Urothelium cell line (cell line): ENCODE measurements at regions not wholly inside any gene's neighbourhood (a gene's known extent, or its start where the extent isn't known, plus 50 kb on each side); places are given as distances from the start of the nearest gene placed in this dataset.

Source experiments
- DNase-seq: peaks from one replicate; pipeline ENCODE4 v3.0.0; 2011; ENCODE audit warnings: low spot score, mixed read lengths
- FAIRE-seq: peaks from 2 replicates; lab custom pipeline; 2011; peaks lifted over from hg19 to GRCh38; lab: Jason Lieb, UNC

DNA sequence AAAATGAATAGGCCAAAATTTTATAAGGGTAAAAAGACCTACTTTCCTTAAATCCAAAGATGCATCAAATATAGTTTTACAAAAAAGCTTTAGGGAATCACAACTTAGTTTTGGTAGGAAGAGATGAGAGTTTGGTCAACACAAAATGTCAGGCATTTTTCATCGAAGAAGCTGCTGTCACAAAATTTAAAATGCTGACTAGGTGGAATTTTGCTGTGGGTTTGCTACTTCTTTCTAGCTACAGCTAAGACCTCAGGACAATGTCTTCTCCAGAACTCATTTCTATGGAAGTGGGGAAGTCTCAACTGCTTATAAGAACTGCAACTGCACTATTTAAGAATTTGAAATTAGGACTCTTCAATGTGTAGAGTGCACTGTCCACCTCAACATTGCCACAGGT, 351.1 kb downstream of the HAO1 start:
- no peak for FAIRE-seq
- no peak for DNase-seq

DNA sequence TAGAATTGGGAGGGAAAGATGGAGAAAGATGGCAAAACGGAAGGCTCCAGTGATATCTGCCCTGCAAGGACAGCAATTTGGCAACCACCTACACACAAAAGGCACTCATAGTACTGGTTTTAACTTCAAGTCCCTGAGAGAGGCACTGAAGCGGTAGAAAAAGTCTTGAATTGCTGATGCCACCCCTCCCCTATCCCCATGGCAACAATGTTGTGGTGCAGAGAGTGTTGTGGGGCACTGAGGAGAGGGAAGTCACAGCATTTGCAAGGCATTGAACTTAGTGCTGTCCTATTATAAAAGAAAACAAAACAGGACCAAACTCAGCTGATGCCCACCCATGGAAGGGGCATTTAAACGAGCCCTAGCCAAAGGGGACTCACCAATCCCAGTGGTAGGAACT, 343.7 kb downstream of the HAO1 start:
- peak; percentile 17 for FAIRE-seq
- no peak for DNase-seq

DNA sequence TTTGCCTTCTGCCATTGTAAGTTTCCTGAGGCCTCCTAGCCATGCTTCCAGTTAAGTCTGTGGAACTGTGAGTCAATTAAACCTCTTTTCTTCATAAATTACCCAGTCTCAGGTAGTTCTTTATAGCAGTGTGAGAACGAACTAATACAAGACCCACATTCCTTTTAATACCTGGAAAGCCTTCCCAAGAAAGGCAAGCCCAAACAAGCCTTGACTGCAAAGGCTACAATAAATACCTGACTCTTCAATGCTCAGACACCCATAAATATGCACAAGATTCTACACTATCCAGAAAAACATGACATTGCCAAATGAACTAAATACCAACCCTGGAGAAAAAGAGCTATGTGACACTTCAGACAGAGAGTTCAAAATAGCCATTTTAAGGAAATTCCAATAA, 338.8 kb downstream of the HAO1 start:
- DNase-seq, result no peak
- no peak for FAIRE-seq

DNA sequence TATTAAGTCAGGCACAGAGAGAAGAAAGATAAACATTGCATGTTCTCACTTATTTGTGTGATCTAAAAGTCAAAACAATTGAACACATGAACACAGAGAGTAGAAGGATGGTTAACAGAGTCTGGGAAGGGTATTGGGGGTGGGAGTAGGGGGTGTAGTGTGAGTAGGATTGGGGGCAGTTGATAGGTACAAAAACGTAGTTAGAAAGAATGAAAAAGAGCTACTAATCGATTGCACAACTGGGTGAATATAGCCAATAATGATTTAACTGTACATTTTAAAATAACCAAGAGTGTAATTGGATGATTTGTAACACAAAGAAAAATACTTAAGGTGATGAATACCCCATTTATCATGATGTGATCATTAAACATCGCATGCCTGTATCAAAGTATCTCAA, 333.3 kb downstream of the HAO1 start:
- no peak for DNase-seq
- no peak for FAIRE-seq

DNA sequence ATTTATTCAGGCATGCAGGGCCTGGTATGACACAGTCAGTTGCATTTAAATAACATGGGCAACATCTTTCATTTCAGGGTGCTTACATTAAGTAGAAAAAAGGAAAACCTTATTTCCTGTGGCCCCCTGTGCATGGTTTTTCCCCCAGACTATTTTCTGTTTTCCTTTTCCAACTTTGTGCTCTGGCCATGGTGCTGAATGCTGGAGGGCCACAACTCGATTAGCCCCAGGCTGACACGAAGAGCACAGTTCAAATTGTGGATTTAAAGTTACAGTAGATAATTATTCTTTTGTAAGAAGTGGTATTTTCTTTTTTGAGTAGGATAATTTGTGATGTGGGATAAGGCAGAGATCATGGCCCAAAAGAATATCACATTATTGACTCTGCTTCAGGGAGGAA, 332.0 kb downstream of the HAO1 start:
- FAIRE-seq (no peak), DNase-seq (peak; percentile 8)

DNA sequence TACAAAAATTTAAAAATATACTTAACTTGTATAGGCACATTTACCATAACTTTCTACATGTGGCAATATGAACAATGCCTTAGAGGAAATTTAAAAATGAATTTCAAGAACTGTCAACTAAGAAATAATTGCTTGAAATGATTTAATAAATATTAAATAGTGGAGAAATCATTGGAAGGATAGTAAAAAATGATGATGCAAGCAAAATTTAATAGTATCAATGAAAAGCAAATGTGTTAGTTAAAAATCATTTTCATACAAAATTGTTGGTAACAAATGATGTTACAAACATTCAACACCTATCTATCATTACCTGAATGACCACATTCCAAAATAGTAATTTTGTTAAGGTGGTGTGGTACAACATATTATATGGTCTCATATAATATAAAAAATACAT, 331.0 kb downstream of the HAO1 start:
- FAIRE-seq (no peak), DNase-seq (no peak)

DNA sequence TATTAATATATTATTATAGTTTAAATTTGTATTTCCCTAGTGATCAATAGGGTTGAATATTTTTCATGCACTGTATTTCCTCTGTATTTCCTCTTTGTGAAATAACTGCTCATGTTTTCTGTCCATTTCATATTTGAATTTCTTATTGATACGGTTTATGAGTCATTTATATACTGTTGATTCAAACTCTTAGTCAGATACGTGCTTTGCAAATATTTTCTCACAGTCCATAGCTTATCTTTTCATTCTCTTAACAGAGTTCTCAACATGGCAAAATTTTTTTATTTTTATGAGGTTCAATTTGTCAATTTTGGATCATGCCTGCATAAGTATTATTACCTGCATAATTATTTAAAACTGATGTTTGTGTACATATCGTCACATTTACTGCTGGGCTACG, 329.6 kb downstream of the HAO1 start:
- FAIRE-seq, result no peak

DNA sequence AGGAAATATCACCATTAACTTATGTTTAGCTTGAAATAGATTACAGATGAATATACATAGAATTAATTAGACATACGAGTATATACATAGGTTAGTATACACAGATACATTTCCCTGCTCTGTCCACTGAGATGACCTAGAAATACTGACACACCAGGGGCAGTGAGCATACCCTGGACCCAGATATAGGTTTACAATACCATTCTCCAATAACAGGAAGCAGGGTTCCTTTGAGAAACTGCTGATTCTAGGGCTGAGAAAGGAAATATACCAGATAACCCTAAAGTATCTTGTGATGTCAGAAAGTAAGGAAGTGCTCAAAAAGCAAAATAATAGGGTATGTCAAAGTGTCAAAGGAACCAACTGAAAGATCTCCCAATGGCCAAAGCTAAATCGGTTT, 322.5 kb downstream of the HAO1 start:
- FAIRE-seq (no peak), DNase-seq (no peak)

More for the DNA sequence above, 329.6 kb downstream of the HAO1 start:
- DNase-seq, result no peak

DNA sequence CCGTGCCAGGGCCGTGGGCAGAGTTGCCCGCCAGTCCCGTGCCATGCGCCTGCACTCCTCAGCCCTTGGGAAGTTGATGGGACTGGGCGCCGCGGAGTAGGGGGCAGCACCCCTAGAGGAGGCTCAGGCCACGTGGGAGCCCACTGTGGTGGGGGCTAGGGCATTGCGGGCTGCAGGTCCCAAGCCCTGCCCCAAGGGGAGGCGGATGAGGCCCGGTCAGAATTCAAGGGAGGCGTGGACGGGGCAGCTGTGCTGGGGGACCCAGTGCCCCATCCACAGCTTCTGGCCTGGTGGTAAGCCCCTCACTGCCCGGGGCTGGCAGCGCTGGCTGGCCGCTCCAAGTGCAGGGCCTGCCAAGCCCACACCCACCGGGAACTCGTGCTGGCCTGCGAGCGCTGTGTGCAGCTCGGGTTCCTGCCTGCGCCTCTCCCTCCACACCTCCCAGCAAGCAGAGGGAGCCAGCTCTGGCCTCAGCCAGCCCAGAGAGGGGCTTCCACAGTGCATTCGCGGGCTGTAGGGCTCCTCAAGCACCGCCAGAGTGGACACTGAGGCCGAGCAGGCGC, 317.8 kb downstream of the HAO1 start:
- no peak for FAIRE-seq
- no peak for DNase-seq

DNA sequence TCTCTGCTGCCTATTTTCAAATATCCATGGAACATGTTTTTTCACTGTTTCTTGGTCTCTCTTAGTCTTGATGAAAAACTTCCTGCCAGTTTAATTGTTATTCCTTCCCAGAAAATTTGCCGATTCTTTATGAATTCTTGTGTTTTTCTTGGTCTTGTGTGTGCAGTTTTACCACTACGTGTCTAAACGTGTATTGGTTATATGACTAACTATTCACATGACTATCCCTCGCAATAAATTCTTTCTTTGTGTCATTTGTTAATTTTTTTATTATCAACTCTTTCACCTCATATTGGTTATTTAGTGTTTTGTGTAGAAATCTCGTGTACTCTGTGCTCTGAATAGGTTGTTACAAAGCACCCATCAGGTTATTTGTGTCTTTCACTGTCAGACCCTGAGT, 315.4 kb downstream of the HAO1 start:
- no peak for DNase-seq

DNA sequence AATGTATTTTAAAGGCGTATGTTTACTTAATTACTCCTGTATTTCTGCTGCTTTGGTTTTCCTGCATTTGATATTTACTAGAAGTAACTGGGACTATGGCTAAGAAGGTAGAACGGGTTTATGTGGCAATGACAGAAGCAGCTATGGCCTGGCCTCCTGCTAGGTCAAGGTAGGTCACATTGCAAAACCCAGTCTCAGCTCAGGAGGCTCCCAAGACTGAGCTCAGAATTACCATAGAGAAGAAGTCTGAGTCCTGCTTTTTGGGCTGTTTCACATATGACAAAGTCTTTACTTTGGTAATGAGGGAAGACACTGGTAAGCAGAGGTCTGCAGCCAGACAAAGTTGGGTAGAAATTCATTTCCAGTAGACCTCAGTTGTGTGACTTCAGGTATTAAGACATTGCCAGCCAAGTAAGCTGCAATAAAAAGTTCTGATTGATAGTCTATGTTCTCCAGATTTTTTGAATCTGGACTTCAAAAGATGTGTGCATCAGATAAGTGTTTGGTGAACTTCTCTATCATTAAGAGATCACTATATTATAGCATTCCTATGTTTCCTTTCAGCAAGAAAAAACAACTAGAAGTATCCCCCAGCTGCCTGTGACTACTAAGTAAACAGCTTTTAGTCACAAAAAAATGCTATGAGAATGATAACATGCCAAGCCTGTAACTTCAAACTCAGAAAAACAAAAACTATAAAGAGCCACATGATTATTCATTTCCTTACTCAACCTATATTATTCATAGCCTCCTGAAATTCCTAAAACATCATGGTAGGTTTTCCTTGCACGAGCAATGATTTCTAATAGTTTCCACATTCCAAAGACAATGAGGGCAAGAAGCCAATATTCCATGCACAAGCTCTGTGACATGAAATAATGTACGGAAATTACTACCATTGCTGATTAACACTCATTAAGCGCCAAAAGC, 312.3 kb downstream of the HAO1 start:
- no peak for FAIRE-seq
- no peak for DNase-seq

More for the DNA sequence above, 315.4 kb downstream of the HAO1 start:
- no peak for FAIRE-seq

DNA sequence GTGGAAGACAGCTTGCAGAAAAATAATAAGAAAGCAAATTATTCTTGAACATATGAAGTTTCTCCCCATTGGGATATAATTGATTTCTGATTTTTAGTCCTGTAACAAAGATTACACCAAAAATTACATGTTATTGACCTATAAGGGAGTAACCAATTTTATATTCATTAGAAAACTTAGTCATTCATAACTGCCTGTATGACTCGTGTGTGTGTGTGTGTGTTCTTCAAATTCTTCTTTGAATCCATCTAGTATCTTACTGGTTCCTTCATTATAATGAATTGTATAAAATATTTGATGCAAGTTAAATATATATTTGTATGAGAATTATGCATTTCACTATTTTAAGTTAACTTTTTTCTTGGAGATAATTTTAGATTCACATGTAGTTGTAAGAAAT, 310.4 kb downstream of the HAO1 start:
- FAIRE-seq, result no peak

DNA sequence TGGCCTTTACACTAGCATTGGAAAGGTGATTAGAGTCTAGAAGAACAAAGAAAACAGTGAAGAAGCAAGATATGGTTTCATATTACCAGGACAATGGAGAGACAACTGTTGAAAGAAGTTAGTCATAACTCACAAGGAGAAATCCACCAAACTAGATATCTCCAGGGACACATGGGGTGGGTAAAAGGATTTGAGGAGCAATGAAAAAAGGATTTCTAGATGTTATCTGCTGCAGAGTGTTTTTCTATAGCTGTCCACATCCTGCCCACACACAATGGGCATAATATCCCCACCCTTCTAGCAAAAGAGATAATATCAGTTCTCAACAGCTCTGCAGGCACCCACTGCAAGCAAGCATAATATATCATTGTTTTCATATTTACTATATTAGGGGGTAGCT, 303.1 kb downstream of the HAO1 start:
- FAIRE-seq, result no peak

More for the DNA sequence above, 310.4 kb downstream of the HAO1 start:
- no peak for DNase-seq

DNA sequence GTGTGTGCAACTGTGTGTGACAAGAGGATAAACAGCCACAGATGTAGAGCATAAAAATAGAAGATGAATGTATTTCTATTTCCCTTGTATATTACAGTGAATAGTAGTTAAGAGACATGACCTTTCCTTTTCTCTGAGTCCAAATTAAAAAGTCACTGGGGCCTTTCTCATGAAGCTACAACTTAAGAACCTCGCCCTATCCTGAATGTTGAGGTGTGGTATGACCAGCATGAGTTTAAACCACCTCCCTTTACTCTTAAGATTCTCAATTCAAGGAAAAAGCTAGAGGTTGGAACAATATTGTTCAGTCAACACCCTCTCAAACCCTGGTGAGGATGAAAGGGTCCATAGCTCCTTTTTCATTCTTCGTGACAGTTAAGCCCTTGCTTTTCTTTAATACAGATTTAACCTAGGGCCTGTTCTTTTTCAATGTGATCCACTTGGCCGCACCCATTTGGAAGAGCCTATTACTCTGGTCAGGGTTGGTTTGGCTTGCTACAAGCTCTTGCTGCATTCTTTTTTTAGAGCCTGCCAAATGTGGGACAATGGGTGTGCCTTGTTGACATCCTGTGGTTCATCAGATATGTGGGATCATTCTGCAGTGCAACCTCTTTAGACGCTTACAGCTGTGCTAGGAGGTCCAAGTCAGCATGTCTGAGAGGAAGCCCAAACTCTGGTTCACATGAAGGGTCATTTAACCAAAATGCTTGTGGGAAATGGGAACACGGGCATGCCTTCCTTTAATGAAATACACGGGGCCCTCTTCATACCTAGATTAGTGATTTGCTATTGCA, 290.0 kb downstream of the HAO1 start:
- FAIRE-seq (no peak), DNase-seq (peak; percentile 14)

More for the DNA sequence above, 303.1 kb downstream of the HAO1 start:
- peak; percentile 6 for DNase-seq

DNA sequence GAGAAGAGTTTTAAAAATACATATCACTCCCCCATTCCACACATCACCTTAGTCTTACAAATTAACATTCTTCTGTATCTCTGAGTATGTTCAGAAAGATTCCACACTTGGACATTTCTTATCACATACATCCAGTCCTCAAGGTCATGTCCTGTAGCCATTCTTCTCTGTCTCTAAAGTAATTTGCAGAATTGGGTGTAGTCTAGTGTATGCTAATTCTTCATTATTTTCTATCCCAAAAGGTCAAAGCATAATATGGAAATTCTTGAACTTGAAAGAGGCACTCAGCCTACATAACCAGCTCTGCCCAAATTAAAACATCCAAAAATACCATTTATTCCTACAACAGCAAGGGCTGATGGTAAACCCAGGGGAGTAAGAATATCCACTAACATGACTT, 286.0 kb downstream of the HAO1 start:
- FAIRE-seq, result no peak

DNA sequence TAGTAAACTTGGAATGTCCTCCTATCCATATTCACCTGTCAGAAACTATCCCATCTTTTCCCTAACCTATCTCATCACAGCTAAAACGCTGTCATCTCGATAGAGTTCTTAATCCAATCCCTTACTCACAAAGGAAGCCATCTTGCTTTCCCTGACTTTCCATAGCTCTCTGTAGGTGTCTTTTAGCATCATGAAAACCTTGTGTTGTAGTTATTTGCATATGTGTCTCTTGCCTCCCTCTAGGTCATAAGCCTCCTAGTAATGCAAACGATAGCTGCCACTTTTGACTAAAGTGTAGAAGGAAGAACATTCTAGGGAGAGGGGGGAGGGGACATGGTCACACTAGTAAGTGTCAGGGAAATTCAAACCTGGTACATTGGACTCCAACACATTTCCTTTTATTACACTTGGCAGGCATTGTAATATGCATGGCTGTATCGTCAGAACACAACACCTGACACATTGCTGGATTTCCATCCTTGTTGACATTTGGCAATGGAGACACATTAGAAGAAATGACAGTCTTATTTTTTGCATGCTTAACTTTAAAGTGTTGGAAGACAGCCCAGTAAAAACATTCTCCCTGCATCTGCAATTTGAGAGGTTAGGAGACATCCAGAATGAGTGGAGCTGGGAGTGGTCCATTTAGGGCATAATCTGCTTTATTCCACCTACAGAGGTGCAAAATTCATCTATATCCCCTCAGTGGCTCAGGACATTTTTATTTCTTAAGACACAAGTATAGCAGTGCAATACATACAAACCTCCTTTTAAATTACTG, 283.4 kb downstream of the HAO1 start:
- DNase-seq, result no peak
- FAIRE-seq, result no peak

More for the DNA sequence above, 286.0 kb downstream of the HAO1 start:
- no peak for DNase-seq

DNA sequence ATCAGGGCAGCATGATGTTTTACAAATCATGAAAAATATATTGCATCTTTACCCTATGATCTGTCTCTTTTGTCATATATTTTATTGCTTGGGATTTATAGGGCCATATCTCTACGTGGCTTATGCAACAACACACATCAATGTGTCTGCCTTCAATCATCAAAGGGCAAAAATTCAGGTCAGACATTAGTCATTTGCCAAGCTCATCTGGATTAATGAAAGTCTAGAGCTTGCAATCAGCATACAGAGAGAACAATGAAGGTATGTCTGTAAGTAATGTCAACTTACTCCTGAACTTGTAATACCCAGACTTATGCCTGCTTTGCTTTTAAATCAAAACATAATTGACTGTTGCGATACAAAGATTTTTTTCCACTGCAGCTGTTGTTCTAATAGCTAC, 282.7 kb downstream of the HAO1 start:
- FAIRE-seq (no peak), DNase-seq (no peak)

DNA sequence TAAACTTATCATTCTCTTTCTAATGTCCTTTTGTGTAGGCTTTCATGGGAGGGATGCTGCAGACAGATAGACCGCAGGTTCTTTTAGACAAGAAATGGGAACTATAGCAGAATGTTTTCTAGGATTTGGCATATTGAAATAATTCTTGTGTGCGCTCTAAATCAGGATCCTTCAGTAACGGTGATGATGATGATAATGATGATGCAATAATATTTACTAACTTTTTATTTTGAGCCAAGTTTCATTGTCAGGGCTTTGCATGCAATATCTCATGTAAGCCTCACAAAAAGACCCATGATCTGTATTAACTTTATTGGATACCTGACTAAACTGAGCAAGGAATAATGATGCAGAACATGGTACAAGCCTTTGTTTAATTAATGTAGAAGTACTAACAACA, 280.1 kb downstream of the HAO1 start:
- no peak for FAIRE-seq
- no peak for DNase-seq

DNA sequence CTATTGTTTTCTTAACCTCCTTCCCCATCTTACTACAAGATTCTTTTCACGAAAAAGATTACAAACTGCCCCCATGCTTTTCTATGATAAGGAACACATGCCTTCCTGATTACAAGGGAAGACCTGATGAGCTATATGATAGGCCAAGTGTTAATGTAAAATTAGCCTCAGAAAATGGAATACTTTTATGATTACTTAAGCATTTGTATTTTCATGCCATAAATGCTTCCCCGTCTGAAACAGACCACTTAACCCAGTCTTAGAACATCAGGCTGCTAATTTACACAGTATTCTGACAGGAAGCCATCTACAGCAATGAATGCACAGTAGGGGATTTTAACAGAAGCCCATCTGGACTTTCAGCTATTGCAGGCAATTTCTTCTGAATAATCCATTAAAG, 274.9 kb downstream of the HAO1 start:
- no peak for DNase-seq
- no peak for FAIRE-seq

DNA sequence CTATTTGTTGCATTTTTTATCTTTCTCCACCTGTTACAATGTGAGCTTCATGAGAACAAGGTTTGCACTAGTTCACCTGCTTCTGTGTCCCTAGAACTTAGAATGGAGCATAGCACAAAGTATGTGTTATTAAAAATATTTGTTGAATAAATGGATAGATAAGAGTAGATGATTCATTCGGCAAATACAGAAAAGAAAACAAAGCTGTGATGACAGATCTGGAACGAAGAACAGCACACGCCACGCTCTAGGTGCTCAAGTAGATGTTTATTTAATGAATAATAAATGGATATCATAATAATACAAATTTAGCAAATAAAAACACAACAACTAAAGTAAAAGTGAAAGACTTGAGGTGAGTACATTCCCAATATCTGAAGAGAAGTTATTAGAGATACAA, 273.1 kb downstream of the HAO1 start:
- FAIRE-seq, result no peak
- DNase-seq, result no peak

DNA sequence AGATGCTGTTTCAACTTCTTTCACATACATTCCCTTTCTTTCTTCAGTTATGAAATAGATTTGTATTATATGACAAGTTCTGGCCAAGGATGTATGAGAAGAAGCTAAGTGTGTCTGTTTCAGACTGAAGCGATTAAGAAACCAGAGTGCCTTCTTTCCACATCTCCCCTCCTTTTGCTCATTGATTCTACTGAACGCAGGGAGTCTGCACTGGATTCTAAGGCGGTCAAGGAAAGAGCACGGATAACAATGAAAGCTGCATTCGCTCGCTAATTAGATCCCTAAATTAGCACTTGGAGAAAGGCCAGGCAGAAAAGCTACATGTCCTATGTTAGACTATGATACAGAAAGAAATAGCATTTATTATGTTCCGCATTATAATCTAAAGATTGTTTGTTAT, 267.7 kb downstream of the HAO1 start:
- FAIRE-seq, result no peak
- DNase-seq, result no peak
